NCI-H446 treated with DMSO at 0.1 percent for 48 hours (cell line): ENCODE measurements at regions not wholly inside any gene's neighbourhood (a gene's known extent, or its start where the extent isn't known, plus 50 kb on each side); places are given as distances from the start of the nearest gene placed in this dataset.
"Not testable (repeated sequence)": the region's sequence is repeated elsewhere in the genome, so short reads cannot be mapped to it uniquely, and the experiment has no call there.

Experiments used
- DNase-seq: peaks from one replicate; lab custom pipeline; 2025; lab: John Stamatoyannopoulos, UW

- DNase-seq = no peak
Measured at GRCh38 chr17:71494062-71494855, 626.6 kb upstream of the SOX9 start.

GRCh38 chr17:71495420-71495819 is 625.4 kb upstream of the SOX9 start:
- no peak for DNase-seq

- DNase-seq = no peak
Measured at GRCh38 chr17:71496552-71496951, 624.3 kb upstream of the SOX9 start.

DNA sequence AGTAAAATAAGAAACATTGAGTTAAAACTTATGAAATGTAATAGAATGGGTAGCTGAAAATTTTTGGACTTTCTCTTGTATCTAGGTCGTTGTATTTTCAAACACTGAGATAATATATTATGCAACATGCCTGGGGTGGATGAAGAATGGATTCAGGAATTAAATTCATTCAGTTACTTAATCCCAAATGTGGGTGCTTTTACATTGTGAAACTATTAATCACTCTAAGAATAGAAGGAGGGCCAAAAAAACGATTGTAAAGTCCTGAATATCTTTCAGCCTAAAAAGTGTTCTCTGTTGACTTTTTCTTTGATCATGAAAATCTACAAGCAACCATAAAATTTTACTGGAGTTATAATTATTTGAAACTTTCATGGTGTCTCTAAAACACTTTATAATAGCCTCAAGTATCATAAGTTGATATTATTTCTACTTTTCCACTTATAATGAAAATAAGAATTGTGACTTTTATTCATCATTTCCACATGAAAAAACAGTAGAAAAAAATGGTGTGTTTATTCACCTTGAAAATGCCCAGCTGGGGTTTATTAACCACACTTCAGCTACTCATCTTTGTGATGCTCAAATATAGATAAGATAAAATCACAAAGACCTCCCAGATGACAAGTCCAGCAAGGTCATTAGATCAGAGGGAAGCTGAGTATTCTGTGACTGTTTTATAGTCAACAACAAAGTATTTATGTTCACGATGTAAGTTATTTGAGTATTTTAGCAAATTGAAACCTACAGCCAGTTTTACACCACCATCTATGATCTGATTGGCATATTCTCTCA is 619.9 kb upstream of the SOX9 start:
- no peak for DNase-seq

DNA sequence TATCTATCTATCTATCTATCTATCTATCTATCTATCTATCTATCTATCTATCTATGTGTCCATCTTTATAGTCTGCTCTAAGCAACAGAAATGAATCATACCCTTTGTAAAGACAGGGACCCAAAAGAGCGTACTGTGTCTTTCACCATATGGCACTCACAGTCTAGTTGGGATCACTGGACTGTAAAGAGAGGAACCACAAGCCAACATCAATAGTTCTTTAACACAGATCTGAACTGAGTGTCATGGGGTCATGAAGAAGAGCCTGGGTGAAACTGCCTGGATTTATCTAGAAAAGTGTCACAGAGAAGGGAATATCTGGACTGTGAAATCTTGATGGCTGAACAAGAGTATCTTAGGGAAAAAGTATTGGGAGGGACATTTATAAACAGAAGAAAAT is 619.1 kb upstream of the SOX9 start:
- DNase-seq = peak; percentile 71

- DNase-seq = no peak
Measured at GRCh38 chr17:71502443-71502842, 618.4 kb upstream of the SOX9 start.

- peak; percentile 96 for DNase-seq
Measured at GRCh38 chr17:71503710-71504465, 616.9 kb upstream of the SOX9 start.

- DNase-seq = no peak
Measured at GRCh38 chr17:71505200-71505599, 615.6 kb upstream of the SOX9 start.

GRCh38 chr17:71505981-71506380 is 614.8 kb upstream of the SOX9 start:
- DNase-seq = no peak

DNA sequence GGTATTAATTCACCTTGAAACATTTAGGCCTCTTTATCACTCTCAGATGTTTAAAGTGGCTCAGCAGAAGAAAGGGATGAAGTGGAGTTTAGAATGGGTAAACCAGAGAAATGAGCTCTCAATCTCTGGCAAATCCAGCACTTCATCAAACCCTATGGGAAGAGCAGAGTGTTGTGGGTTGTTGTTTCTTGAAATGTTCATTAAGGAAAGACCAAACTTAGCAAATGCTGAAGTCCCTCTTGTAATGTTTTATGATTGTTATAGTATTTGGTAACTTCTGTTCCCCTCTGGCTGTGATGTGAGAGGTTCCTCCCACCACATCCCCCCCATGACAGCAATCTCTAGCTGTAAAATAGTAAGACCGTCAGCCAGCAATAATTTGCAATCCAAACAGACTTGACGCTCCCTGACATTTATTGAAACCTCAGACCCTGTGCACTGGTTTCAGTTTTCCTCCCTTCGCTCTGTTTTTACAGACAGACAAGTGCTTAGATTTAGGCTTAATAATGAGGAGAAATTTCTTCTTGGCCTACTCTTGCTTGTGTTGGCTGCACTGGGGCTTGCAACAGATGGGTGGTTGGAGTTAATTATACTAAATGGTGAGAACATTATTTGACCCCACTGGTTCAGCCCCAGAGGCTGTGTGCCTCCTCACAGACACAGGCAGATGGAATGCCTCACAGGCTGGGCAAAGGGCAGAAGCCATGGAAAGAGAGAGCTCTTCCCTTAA is 609.4 kb upstream of the SOX9 start:
- peak; percentile 95 for DNase-seq

GRCh38 chr17:71513725-71514124 is 607.1 kb upstream of the SOX9 start:
- DNase-seq = not testable (repeated sequence)

DNA sequence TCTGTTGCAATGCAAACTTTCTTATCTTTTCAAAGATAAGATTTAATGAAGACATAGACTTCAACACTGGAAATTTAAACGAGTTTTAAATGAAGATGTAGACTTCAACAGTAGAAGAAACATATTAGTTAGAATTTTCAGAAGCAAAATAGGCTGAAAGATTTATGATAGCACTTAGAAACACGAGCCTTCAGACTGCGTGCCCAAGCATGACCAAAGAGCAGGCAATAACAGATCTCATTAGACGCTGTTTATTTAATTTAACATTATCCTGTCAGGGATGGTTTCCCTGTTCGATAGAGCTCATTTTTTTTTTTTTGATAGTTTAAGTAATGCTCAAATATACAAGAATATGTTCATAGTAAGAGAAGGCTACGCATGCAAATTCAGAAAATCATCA is 604.7 kb upstream of the SOX9 start:
- peak; percentile 34 for DNase-seq

GRCh38 chr17:71519285-71519684 is 601.5 kb upstream of the SOX9 start:
- no peak for DNase-seq

GRCh38 chr17:71521724-71522123 is 599.1 kb upstream of the SOX9 start:
- no peak for DNase-seq

DNA sequence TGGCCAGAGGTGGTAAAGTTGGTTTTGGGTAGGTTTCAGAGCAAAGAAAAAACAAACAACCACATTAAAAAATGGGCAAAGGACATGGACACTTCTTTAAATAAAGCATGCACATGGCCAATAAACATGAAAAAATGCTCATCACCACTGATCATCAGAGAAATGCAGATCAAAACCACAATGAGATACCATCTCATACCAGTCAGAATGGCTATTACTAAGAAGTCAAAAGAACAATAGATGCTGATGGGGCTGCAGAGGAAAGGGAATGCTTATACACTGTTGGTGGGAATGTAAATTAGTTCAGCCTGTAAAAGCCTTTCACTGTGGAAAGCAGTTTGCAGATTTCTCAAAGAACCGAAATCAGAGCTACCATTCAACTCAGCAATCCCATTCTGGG is 598.4 kb upstream of the SOX9 start:
- DNase-seq = no peak

DNA sequence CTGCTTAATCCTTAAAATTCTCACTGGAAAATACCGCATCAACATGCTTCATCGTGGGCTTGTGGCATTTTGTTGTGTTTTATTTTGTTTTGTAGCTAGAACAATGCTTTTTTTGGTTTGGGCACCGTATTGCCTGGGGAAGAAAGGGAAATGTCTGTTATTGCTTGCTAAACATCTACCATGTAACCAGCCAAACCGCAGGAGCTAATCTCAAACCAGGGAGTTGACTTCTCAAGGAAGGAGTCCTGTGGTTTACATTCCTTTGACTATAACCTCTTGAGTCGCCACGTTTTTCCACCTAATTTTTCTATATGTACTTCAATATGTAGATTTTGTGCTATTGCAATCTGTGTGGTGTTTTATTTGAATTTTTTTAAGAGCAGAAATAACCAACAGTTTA is 593.5 kb upstream of the SOX9 start:
- no peak for DNase-seq

DNA sequence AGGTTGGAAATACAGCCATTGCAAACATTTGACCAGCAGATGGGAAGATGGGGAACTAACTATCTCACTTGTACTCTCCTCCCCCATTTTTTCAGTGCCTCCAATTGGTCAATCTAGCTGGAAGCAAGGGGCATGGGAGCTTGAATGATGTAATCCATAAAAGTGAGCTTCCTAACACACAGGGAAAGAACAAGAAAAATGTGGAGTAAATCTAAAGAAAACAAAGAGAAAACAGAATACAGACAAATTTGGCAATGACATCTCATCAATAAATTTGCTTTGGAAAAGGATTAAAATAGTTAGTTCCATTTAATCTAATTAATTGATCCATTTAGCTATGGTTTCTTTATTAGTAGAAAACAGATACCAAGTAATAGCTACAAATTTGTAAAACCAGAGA is 592.6 kb upstream of the SOX9 start:
- DNase-seq = no peak

DNA sequence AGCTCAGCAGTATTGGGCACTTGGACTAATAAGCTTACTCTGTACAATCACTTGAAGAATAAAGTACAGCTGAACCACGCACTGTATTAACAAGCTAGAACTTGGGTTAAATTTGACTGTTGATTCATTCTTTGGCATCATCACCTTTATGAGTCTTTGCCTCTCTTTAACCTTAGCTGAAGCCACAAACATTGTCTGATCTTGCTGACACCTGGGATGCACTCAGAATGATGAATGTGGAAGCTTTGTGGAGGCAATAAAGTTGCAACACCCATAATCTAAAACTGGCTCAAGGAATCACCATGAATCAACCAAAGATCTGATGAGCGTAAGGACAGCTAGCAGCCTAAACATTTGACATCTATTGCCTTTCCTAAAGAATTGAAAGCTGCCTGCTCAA is 590.6 kb upstream of the SOX9 start:
- no peak for DNase-seq

DNA sequence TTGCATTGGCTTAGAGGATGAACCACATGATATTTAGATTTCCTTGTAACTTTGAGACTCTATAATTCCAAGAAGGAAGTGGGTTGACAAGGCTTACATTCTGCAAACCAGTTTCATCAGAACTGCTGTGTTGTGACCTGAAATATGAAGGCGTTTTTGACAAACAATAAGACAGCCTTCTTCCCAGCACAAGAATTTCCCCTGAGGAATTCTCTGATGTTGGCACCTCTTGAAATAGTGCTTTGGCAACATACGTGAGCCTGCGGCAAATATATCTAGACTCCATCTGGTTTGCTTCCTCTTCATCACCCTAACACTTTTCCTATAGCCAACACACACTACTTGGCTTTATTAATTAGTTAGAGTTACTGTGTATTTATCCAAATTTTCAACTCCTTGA is 585.5 kb upstream of the SOX9 start:
- peak; percentile 6 for DNase-seq

DNA sequence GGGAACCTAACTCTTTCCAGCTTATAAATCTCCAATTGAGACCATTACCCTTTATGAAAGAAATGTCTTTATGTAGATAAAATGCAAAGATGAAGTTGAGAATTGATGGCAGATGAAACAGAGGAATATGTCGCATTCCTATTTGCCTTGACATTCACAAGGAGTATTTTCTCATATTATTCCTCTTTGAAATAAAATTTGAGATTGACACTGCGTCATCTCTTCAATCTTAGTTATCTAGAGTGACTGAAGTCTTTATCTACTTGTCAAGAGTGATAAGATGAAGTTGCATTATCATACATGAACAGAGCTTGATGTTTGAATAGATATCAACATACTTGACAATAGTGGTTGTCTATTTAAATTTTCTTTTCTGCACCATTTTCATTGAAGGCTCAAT is 574.4 kb upstream of the SOX9 start:
- no peak for DNase-seq

DNA sequence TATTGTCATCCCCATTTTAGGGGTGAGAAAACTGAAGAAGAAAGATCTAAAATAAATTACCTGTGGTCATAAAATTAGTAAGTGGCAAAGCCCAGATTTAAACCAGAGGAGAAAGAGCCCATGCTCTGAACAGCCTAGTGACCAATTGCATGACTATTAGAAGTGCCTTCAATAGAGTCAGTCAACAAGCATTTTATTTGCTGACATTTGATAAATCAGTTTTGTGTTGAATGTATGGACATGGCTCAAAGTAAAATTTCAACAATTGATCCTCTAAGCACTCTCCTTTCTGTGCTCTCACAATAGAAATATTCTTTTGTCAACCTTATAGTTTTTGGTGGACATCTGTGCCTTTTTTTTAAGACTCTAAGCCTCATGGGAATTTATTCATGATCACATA is 572.9 kb upstream of the SOX9 start:
- no peak for DNase-seq

DNA sequence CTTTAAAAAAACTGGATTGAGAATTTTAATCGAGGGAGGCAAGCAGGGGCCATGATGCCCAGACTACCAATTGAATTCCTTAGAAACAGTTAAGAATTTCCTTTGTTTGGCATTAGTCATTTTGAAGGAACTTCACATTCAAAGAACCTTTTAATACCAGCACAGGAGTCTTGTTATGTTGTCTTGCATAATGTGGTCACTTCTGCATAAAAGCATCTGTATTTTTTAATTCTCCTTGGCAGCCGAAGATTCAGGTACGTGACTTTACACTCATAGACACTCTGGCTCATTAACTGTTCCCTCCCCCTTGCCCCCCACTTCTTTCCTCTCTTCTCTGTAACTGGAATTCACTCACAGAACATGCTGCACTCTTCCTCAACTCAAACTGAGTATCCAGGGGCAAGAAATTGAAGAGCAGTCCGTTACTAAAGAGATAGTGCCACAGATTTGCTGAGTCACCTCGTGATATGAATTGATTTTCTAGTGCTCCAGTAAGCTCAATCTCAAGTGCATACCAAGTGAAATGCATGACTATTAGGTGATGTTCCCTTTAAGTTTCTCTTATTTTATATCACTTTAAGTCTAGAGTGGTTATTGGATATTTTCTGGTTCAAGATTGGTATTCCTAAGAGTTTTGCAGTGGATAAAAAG is 572.2 kb upstream of the SOX9 start:
- DNase-seq = no peak
